ENCODE measurements at regions not wholly inside any gene's neighbourhood (a gene's known extent, or its start where the extent isn't known, plus 50 kb on each side); places are given as distances from the start of the nearest gene placed in this dataset.
A peak's percentile ranks its signal among the peaks of the same experiment; 100 is the strongest.

DNA sequence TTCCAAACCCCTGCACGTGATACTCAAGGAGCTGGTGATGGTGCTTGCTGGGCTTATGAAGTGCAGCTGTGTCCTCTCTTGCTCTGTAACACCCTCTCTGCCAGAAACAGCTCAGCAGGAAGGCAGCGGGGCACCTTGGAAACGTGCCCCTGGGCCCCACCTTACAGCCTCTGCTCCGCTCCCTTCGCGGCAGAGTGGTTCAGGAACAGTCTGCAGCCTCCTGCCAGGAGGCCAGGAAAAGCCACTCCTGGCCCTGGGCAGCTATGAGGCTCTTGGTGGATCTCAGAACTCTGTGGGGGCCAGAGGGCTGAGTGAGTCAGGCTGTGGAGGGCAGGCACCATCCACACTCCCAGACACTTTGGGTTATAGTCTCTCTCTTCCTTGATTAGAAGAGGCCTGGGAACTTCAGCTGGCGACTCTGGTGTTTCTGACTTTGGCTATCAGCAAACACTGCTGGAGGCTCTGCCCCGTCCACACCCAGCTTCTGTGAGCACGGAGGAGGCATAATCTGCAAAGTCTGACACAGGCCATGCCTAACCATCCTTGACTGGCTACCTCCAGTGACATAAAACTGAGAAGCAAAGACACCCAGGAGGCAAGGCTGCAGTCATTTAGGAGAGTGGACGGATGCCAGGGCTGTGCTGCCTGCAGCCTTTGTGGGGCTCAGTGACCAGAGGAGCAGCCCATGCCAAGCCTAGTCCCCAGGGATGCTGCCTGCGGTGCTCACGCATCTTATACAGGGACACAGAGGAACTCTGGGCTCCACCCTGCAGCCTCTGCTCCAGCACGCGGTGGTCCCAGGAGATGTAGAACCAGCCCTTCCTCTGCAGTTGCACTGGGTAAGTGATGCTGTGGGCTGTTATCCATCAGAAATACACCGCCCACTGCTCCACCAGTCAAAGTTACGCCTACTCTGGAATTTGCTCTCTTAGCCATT lies 65.3 kb downstream of the METRNL start:
- DNase-seq, result no peak

DNA sequence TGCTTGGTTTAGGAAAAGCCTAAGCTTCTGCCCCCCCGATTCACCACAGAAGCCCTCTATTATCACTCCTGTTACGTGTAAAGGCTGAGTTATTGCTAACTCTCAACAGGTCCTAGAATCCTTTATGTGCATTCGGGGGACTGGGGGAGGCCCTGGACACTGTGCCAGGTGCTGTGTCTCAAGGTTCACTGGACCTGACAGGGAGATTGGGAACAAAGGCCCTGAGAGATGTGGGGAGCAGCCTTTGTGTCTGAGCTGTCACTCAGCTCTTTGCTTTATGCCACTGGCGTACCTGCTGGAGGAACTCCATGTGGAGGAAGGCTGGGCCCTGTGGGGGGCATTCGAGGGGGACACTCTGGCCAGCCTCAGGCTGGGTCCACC lies 65.9 kb downstream of the METRNL start:
- no peak for DNase-seq

DNA sequence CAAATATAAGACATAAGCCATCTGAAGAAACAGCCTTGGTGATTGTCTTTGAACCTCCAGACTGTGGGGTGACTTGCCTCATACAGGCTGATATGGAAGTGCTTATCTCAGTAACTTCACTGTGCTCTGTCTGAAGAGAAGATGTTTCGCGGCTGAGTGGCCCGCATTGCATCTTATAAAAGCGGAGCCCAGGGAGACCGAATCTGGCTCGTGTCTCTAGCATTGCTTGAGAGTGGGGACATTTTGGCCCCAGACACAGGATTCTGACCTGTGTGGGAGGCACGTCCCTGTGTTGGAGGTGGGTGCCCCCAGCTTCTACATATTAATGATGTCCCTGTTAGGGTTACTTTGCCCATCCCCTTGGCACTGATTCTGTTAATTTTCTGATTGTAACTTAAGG lies 66.4 kb downstream of the METRNL start:
- DNase-seq, result no peak

DNA sequence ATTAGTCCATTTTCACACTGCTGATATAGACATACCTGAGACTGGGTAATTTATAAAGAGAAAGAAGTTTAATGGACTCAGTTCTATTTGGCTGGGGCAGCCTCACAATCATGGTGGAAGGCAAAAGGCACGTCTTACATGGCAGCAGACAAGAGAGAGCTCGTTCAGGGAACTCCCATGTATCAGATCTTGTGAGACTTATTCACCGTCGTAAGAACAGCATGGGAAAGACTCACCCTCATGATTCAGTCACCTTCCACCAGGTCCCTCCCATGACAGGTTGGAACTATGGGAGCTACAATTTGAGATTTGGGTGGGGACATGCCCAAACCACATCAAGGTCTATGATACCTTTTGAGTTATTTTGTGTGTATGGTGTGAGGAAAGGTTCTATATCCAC lies 66.9 kb downstream of the METRNL start:
- DNase-seq, result no peak

DNA sequence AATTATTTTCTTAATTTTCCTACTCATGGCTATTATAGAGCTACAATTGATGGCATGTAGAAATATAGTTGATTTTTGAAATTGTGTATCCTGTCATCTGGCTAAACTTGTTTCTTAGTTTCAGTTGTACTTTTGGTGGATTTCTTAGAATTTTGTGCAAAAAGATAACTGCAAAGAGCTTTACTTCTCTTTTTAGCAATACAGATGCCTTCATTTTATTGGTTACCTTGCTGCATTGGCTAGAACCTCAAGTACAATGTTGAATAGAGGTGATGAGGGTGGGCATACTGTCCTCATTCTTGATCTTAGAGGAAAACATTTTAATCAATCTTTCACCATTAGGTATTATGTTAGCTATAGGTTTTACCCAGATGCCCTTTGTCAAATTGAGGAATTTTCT lies 67.9 kb downstream of the METRNL start:
- DNase-seq, result peak; percentile 82

DNA sequence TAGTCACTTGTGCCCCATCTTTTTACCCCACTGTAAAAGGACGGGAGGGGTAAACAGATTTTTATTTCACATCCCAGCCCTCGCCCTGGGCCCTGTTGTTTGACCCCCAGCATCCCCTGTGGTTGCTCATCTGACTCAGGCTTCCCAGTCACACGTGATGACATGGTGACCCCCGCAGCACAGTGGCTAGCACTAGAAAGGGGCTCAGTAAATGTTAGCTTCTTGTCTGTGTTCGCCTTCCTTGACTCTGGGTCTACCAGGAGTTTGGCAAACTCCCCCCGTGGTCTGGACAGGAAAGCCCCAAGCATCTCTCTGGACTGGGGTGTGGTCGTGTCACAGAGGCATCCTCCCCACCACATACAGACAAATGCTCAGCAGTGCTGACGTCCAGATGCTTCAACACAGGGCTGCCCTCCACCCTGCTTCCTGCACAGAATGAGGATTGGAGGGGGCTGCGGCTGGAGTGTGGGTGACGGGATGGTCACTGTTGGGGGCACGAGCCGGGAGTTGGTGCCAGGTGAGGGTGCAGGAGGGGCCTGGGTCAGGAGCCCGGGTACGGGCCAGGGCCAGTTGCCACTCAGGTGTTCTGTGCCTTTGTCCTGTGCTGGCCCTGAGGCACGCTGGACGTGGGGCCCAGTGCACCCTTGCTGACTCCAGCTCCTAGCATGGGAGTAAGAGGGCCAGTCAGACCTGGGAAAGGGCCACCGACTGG lies 69.1 kb downstream of the METRNL start:
- no peak for DNase-seq

DNA sequence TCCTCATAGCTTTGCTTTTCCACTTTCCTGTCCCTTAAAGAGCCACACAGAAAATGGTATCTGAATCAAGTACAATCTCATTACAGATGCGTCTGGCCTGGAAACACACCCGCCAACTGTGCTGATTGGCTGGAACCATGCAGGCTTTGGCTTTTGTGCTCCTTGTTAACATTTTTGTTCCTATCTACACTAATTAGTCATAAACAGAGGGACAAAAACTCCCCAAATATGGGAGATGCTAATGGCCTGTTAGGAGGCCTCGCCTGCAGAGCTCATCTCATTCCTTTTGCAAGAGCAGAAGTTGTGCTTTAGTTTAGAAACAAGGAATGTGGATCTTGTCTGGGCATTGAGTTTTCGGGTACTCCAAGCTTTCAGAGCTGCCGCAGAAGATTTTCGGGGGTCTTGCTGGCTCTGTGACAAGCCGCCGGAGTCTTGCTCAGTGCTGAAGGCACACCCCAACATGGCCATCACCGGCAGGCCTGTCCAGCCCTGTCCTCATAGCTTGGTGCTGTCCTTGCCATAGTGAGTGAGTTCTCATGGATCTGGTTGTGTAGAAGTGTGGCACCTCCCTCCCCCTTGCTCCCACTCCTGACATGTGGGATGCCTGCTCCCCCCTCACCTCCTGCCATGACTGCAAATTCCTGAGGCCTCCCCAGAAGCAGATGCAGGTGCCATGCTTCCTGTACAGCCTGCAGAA lies 69.8 kb downstream of the METRNL start:
- DNase-seq, result no peak

DNA sequence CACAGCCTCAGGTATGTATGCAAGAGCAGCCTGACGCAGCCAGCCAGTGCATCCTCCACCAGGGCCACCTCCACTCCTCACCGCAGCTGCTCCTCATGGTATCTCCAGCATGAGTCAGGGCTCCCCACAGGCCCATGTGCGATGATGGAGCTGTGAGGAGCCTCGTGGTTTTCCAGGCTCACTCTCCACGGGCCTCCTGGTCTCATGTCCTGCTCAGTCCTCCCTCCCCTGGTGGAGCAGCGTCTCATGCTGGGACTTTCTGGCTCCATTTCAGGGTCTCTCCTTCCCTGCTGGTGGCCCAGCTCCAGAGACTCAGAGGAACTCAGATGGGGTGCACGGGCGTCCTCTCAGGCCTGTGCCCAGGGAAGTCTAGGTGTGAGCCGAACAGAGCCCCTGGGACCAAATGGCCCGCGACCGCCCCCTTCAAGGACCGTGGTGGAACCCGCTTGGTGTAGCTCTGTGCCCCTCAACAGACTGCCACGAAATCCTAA lies 70.4 kb downstream of the METRNL start:
- DNase-seq, result peak; percentile 45

DNA sequence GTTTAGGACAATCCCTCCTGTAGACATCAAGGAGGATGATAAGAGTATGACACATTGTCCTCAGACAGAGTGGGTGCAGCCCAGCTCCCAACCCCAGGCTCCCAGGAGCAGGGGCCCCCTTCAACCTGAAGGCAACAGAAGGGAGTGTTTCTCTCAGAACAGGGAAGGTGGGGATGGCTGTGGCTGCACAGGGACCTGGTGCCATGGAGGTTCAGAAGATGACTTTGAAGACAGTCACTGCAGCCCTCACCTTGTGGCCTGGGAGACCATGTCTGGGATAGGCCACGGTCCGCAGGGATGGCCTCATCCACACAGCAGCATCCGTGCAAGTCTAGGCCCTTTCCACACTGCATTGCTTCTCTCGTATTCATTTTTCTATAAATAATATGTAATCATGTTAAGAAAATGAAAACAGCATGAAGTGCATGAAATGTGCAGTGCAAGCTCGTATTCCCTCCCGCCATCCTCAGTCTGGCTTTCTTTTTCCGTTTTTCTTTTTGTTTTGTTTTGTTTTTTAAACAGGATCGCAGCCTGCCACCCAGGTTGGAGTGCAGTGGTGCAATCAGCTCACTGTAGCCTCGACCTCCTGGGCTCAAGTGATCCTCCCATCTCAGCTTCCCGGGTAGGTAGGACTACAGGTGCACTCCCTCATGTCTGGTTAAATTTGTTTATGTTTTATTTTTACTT lies 71.1 kb downstream of the METRNL start:
- DNase-seq, result no peak

DNA sequence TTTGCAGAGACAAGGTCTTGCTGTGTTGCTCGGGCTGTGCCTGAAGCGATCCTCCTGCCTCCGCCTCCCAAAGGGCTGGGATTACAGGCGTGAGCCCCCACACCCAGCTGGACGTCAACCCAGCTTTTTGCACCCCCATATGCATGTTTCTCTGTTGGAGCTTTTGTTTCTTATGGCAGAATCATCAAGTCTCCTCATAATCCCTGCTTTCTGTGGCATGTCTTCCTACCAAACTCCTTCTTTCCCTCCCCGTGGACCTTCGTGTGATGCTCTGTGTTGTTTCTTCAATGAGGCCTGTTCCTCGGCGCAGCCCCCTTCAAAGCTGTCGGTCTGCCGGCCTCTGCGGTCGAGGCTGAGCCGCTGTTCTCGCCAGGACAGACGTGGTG lies 71.6 kb downstream of the METRNL start:
- DNase-seq, result no peak

DNA sequence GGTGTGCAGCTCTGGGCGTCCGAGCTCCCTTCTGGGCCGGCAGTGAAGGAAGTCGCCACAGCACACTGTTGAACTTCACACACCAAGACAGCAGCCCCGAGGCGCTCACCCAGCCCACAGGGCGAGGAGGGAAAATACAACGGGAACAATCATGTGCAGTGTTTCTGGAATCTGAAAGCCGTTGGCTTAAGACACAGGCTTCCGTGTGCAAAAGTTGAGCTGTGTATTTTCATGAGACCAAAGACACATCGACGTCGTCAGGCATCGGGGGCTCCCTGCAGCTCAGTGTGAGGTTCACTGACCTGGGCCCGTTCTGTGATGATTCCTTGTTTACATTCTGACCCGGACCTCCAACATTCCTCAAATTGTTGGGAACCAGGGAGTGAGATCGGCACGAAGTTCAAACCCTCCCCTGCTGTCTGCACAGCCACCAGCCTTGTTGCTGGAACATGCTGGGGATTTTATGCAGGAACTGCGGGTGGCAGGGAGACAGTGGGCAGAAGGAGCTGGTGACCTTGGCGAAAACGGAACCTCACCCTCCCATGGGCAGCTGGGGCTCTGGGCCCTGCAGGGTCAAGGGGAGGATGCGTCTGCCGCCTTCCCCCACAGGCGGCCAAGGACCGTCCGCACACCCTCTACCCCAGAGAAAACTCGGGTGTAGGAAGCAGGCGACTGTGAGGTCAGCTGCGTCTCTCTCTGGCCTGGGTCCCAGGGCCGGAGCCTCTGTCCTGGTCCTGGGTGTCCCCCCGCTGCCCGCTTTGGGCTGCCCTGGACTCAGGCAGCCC lies 72.2 kb downstream of the METRNL start:
- no peak for DNase-seq

DNA sequence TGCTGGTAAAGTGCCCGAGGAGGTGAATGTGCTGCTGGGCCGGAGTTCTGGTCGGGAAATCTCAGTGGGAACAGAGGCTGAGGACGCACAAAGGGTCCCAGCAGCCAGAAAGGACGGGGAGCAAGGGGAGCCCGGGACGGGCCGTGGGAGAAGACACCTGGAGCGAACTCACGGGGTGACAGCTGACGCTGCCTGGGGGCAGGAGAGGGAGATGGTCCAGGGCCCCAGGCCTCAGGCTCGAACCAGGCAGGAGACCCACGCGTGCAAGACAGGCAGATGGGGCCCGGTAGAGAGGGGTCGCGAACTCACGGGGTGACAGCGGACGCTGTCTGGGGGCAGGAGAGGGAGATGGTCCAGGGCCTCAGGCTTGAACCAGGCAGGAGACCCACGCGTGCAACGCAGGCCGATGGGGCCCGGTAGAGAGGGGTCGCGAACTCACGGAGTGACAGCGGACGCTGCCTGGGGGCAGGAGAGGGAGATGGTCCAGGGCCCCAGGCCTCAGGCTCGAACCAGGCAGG lies 72.9 kb downstream of the METRNL start:
- DNase-seq, result no peak

DNA sequence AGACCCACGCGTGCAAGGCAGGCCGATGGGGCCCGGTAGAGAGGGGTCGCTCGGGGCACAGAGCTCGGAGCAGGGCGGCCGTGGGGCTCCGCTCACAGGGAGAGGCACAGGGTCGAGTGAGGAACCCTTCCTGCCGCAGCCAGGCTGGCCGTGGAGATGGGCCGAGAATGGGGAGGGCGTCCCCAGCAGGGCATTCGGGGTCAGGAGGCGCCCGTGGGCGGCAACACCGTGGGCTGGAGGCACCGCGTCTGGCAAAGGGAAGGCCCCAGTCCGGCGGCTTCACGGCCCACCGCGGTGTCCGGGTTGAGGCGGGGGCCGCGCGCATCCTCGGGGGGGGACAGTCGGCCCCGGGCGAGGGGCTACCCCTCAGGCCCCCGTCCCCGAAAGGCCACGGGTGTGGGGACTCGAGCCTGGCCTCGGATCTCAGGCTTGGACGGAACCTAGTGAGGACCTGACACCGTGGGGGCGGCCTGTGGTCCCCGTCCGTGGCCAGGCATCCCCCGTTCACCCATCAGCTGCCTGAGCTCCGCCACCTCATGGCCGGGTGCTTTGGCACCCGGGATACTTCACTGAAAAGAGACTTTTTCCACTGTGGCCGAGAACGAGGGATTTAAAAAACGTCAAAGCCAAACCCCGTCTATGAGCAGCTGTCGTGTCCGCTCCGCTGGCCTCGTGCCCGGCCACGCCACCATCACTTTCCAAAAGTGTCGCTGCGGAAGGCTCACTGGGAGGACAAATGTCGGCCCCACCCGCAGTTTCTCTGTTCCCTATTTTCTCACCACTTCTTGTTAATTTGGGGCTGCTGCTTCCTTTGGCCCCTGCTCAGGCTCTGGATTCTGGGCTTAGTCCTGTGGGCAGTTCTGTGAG lies 73.6 kb downstream of the METRNL start:
- peak; percentile 95 for DNase-seq

DNA sequence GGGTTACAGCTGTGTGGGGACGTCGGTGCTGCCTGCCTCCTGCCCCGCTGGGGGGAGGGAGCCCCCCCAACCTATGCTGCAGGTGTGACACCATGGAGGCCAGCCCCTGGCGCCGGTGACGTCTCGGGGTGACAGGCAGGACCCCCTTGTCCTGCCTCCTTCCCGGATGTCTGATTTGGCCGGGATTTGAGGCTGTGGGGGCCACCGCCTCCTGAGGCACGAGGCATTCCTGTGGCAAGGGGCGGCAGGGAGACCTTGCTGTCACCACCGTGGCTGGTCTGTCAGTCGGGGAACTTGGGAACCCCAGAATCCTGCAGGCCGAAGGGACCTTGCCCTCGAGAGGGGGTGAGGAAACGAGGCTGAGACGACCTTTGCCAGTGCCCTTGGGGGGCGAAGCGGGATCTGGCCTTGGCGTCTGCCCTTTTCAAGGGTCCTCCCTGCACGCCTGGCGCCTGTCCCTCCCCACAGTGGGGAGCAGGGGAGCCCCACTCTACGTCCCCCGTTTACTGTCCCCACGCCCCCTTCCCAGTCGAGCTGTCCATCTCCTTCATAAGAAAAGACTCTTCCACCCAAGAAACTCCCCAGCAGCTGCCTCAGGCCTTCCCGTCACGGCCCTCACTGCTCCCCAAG lies 74.4 kb downstream of the METRNL start:
- no peak for DNase-seq

DNA sequence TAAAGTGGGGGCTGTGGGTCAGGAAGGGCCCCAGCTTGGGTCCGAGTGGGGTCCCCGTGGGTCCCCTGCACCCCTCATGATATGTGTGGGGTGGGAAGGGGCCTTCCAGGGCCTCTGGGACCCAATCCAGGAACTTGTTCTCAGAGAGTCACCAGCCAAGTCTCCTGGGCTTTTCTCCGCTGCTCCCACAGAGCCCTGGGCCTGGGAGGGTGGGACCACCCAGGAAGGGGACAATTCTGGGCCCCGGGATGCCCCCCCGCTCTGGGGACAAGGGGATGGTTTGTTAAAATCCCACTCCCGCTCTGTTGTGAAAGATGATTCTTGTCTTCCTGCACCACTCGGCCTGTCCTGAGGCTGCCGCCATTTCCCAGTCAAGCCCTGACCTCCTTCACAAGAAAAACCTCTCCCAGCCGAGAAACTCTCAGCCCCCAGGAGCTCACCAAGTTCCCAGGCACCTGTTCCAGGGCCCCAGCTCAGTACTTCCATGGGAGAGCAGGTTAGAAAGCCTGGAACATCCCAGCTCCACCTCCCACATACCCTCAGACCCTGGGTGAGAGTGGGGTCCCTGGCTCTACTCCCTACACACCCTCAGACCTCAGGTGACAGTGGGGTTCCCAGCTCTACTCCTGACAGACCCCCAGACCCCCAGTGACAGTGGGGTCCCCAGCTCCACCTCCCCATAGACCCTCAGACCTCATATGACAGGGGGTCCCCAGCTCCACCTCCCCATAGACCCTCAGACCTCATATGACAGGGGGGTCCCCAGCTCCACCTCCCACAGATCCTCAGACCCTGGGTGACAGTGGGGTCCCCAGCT lies 75.1 kb downstream of the METRNL start:
- no peak for DNase-seq

DNA sequence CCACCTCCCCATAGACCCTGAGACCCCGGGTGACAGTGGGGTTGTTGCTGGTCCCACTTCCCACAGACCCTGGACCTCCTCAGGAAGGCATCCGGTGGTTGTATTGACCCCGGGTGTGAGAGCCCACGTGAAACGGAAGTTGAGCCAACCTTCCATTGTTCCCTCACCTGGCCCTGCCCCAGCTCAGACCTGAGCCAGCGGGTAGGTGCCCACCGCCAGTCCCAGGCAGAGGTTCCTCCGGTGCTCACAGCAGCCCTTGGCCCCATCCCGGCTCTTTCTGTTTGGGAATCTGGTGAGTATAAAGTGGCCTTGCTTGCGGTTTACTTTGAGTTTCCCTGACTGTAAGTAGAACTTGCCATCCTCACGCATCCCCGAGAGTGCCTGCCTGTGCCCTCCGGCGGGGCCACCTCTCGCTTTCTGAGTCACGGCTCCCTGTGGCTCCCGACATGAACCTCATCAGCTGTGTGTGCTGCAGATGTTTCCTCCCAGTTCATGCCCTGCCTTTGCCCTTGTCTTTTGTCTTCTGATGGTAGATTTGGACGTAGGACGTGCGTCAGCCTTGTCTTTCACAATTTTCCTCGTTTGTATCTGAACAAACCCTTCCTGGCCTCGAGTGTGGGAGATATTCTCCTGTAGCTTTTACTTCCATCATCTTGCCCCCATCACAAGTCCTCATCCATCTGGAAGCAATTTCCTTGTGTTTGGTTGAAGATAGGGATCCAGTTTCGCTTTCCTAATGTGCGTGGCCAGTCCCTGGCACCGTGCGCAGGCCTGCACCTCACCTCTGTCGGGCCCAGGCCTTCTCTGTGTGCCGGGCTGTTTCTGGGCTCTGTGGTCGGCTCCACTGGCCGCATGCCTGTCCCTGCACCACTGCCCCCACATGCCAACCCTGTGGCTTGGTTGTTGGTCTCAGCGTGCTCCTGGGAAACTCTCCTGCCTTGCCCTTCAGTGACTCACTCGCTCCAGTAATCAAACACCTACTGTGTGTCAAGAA lies 76.0 kb downstream of the METRNL start:
- peak; percentile 93 for DNase-seq

DNA sequence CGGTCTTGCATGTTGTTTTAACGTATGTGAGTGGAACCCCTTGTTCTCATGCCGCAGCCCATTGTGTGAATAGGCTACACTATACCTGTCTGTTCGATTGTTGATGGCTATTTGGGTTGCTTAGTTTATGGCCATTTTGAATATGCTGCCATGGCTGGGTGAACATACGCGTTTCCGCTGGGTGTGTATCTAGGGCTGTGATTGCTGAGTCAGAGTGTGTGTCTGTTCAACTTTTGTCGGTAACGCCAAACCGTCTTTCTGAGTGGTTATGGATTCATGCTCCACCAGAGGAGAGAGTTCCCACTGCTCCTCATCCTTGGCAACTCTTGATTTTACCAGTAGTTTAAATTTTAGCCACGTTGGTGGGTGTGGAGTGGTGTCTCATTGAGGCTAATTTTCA lies 77.0 kb downstream of the METRNL start:
- no peak for DNase-seq
